DMS114 treated with DMSO at 0.1 percent for 48 hours (cell line): ENCODE measurements at regions not wholly inside any gene's neighbourhood (a gene's known extent, or its start where the extent isn't known, plus 50 kb on each side); places are given as distances from the start of the nearest gene placed in this dataset.
"Not testable (repeated sequence)": the region's sequence is repeated elsewhere in the genome, so short reads cannot be mapped to it uniquely, and the experiment has no call there.

Source experiments
- DNase-seq: peaks from one replicate; lab custom pipeline; 2025; ENCODE audit not compliant: unreplicated experiment; lab: John Stamatoyannopoulos, UW

- DNase-seq, result no peak
These were observed 292.3 kb upstream of the CADM2 start for GRCh38 chr3:84666468-84666867.

DNA sequence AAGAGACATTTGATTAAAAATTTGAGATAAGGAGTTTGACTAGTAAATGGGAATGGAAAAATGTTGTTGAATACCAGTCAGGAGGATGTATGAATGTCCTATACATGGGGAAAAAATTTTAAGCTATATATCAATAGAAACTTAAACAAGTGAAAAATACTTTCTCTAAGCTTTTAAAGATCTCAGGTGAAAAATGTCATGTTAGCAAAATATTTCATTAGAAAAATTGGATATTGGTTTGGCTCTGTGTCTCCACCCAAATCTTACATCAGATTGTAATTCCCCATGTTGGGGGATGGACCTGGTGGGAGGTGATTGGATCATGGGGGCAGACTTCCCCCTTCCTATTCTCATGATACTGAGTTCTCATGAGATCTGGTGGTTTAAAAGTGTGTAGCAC, 279.6 kb upstream of the CADM2 start:
- DNase-seq, result no peak

DNA sequence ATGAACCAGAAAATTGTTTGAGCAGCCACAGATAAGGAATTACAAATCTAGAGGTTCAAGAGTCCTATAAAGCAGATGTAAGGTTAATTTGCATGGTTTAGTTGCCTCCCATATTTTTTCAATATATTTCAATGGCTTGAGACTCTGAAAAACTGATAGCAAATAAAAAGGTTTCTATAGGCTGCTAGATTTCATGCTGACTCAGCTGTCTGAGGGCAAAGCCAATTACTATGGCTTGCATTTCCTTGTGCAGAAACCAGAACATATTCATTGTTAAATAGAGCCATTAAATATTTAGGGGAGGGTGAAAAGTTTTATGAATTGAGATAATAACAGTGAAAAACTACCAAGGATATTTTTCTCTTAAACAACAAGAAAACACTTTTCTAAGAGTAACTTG, 278.1 kb upstream of the CADM2 start:
- no peak for DNase-seq

DNA sequence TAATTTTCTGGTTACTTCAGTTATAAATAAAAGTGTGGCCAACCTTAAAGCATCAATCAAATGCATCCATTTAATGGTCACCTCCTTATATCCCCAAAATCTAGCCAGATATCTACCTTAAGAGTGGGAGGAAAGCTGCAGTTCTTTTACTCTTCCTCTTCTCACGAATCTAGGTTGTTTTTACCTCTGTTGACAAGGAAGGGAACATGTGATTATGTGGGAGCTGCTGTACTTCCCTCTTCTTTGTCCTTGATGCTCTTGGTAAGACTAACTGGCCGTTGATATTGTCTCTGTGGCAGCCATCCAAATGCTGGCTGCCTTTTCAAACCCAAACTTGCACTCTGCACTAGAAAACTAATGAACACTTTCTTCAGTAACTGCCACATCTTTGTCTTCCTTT, 275.3 kb upstream of the CADM2 start:
- DNase-seq, result no peak

- no peak for DNase-seq
These were observed 273.3 kb upstream of the CADM2 start for GRCh38 chr3:84685467-84685866.

- no peak for DNase-seq
These were observed 266.5 kb upstream of the CADM2 start for GRCh38 chr3:84692261-84692660.

- DNase-seq, result not testable (repeated sequence)
These were observed 248.5 kb upstream of the CADM2 start for GRCh38 chr3:84710288-84710687.

- DNase-seq, result no peak
These were observed 240.9 kb upstream of the CADM2 start for GRCh38 chr3:84717894-84718293.

DNA sequence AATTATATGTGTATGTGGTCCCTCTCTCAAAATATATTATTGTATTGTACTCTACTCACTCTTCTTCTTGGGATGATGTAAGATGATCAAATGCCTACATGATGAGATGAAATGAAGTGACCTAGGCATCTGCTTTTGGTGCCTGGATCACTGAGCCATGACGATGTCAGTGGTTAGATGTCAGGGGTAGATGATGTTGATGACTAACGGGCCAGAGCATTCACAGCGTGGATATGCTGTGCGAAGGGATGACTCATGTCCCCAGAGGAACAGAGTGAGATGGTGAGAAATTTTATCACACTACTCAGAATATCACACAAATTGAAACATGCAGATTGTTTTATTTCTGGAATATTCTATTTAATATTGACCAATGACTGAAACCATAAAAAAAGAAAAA, 233.9 kb upstream of the CADM2 start:
- no peak for DNase-seq

GRCh38 chr3:84727616-84728015, 231.2 kb upstream of the CADM2 start:
- DNase-seq, result no peak

DNA sequence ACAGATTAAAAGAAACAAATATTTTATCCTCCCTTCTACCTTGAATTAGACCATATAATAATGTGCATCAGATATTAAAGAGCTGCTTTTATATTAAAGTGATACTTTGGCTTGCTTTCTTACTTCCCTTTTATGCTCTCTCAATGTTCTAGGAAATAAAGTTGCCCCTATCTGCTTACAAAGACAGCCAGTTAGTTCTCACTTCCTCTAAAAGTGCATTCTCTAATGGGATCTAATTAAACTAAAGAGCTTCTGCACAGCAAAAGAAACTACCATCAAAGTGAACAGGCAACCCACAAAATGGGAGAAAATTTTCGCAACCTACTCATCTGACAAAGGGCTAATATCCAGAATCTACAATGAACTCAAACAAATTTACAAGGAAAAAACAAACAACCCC, 224.1 kb upstream of the CADM2 start:
- DNase-seq, result not testable (repeated sequence)

DNA sequence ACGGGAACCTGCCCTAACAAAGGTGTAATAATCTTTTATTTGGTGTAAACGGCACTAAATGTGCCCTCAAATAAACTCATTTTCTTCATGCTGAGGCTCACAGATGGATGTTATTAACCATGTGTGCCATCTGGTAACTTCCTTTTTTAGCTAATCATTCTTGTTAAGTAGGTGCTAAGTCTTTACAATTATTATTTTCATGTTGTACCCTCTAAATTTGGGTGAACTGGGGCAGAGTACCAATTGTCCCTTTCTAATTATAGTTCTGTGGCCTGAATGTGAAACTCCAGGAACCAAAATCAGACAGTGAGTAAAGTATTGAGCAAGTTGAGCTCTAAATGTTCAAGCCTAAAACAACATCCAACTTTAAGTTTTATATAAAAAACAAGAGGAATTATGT, 220.7 kb upstream of the CADM2 start:
- DNase-seq, result no peak

- DNase-seq, result no peak
These were observed 215.8 kb upstream of the CADM2 start for GRCh38 chr3:84742915-84743425.

DNA sequence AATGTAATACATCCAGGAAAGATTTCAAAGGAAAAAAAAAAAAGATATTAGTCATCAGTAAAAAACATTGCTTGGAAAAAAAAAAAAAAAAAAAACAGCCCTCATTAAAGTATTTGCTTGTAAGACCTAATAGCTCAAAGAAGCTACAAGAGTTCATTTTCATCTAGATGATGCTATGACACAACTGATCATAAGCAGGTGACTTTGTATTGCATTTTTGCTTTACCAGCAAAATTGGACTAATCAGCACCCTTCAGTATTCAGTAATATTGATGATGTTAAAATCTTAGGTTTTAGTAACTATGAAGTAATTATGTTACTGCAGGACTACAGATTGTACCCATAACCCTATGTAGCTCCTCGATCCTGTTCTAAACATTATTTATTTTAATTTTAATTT, 214.7 kb upstream of the CADM2 start:
- DNase-seq, result no peak

GRCh38 chr3:84755860-84756259, 202.9 kb upstream of the CADM2 start:
- no peak for DNase-seq

GRCh38 chr3:84759361-84759760, 199.4 kb upstream of the CADM2 start:
- DNase-seq, result no peak

GRCh38 chr3:84772841-84773240, 185.9 kb upstream of the CADM2 start:
- DNase-seq, result no peak

DNA sequence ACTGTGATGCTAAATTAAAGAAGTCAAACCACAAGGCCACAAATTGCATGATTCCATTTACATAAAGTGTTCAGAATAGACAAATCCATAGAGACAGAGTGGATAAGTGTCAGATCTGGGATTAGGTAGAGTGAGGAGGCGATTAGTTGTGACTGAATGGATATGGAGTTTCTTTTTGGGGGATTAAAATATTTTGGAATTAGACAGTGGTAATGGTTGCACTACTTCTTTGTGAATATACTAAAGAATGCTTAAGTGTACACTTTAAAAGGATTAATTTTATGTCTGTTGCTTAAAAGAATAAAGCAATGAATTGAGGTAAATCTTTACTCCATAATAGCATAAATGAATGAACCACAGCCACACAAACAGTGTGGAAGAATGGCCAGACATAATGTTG, 175.5 kb upstream of the CADM2 start:
- no peak for DNase-seq

DNA sequence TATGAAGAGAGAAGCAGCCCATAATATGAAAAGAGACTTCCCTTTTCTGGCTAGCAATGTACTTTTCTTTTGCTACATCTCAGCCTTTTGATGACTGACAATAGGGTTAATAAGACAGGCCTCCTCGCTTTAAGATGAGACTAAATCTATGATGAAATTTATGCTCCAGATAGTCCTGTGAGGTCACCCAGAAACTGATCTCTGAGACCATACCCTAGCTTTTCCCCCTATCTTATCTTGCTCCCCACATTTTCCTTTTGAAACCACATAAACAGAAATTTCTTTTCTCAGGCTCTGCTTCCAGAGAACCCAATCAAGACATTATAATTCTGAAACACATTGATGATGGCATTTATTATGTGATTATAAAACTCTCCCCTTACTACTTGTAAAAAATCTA, 168.8 kb upstream of the CADM2 start:
- no peak for DNase-seq

GRCh38 chr3:84806958-84807357, 151.8 kb upstream of the CADM2 start:
- DNase-seq, result no peak

GRCh38 chr3:84820126-84820525, 138.7 kb upstream of the CADM2 start:
- no peak for DNase-seq

DNA sequence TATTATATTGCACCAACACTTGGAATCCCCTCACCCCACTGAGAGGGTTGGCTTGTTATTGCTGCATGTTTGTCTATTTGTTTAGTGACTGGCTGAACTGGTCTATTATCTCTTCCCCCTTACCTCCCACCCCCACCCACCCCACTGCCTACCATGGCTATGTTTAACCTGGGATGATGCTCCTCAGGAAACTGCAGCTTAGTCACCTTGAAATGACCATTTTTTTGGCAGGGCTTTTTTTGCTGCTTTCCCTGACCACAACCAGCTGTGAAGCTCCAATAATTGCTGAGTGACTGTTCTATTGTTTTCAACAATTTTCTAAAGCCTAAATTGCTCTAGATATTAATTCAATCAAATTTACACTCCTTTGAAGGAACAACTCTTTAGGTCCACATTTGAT, 137.9 kb upstream of the CADM2 start:
- DNase-seq, result no peak

GRCh38 chr3:84825817-84826216, 133.0 kb upstream of the CADM2 start:
- no peak for DNase-seq

GRCh38 chr3:84830476-84830875, 128.3 kb upstream of the CADM2 start:
- DNase-seq, result no peak
